Fibroblast of skin of left quadriceps (primary cell): ENCODE measurements at regions not wholly inside any gene's neighbourhood (a gene's known extent, or its start where the extent isn't known, plus 50 kb on each side); places are given as distances from the start of the nearest gene placed in this dataset.

Experiments used
- DNase-seq, 2 experiments: peaks; one replicate each; pipeline ENCODE4 v3.0.0-alpha.2; 2013; ENCODE audit warnings: low read depth in 2 of 2

- no peak for DNase-seq
These were observed 138.2 kb upstream of the OSR1 start for GRCh38 chr2:19496646-19497045.

- no peak for DNase-seq
These were observed 135.8 kb upstream of the OSR1 start for GRCh38 chr2:19494241-19494640.

- no peak for DNase-seq
These were observed 133.4 kb upstream of the OSR1 start for GRCh38 chr2:19491796-19492195.

- DNase-seq, result no peak
These were observed 132.5 kb upstream of the OSR1 start for GRCh38 chr2:19490846-19491435.

GRCh38 chr2:19488009-19488691 lies 129.7 kb upstream of the OSR1 start:
- DNase-seq, result peak; percentile 9 to 12

- DNase-seq, result no peak
These were observed 126.3 kb upstream of the OSR1 start for GRCh38 chr2:19484736-19485135.

- no peak for DNase-seq
These were observed 122.2 kb upstream of the OSR1 start for GRCh38 chr2:19480673-19481072.

- no peak for DNase-seq
These were observed 121.2 kb upstream of the OSR1 start for GRCh38 chr2:19479666-19480065.

- no peak for DNase-seq
These were observed 120.0 kb upstream of the OSR1 start for GRCh38 chr2:19478409-19478808.

GRCh38 chr2:19476327-19476726 lies 117.9 kb upstream of the OSR1 start:
- no peak for DNase-seq

GRCh38 chr2:19474128-19474527 lies 115.7 kb upstream of the OSR1 start:
- DNase-seq, result peak; percentile 80 to 82

- no peak for DNase-seq
These were observed 114.9 kb upstream of the OSR1 start for GRCh38 chr2:19473350-19473749.

- DNase-seq, result no peak
These were observed 114.1 kb upstream of the OSR1 start for GRCh38 chr2:19472391-19472978.

- no peak for DNase-seq
These were observed 113.1 kb upstream of the OSR1 start for GRCh38 chr2:19471491-19471890.

GRCh38 chr2:19465978-19466377 lies 107.6 kb upstream of the OSR1 start:
- DNase-seq, result no peak

- no peak for DNase-seq
These were observed 103.8 kb upstream of the OSR1 start for GRCh38 chr2:19462256-19462645.

- peak; percentile 47 to 53 for DNase-seq
These were observed 103.3 kb upstream of the OSR1 start for GRCh38 chr2:19461504-19462255.

- no peak for DNase-seq
These were observed 102.3 kb upstream of the OSR1 start for GRCh38 chr2:19460761-19461160.

- no peak for DNase-seq
These were observed 100.1 kb upstream of the OSR1 start for GRCh38 chr2:19458427-19459003.

GRCh38 chr2:19457809-19458208 lies 99.4 kb upstream of the OSR1 start:
- no peak for DNase-seq

GRCh38 chr2:19456705-19457309 lies 98.4 kb upstream of the OSR1 start:
- DNase-seq, result no peak

GRCh38 chr2:19454125-19454524 lies 95.7 kb upstream of the OSR1 start:
- no peak for DNase-seq
